A673 (cell line): ENCODE measurements at regions not wholly inside any gene's neighbourhood (a gene's known extent, or its start where the extent isn't known, plus 50 kb on each side); places are given as distances from the start of the nearest gene placed in this dataset.

Experiments used
- BruUV-seq: library from RNA; stranded (reverse); fragments of 400-500 nt; replicated peaks from 2 replicates; lab custom pipeline; 2021; lab: Mats Ljungman, UMichigan
- CTCF ChIA-PET: fragments of 300-600 bp; sonication (Branson Sonifier 250); formaldehyde crosslinking; loops from one replicate; lab custom pipeline; 2022; ENCODE audit warnings: antibody characterized with exemption; lab: Charles Lee
- POLR2A ChIA-PET: fragments of 300-600 bp; sonication (Branson Sonifier 250); formaldehyde crosslinking; loops from one replicate; lab custom pipeline; 2022; ENCODE audit warnings: antibody characterized with exemption; ENCODE audit not compliant: low non-redundant PET; lab: Charles Lee
- DNase-seq: peaks from one replicate; pipeline ENCODE4 v3.0.0-alpha.2; 2015; ENCODE audit warnings: low spot score
- H3K27ac ChIP-seq: fragments of 200-600 bp; sonication (generic); 2 replicates; pipeline ENCODE4 v1.5.1; 2016; ENCODE audit warnings: mixed run types, low read depth, mild to moderate bottlenecking, mixed read lengths, antibody characterized with exemption, low read length; ENCODE audit not compliant: poor library complexity, severe bottlenecking
- H3K27me3 ChIP-seq: fragments of 200-600 bp; sonication (generic); replicated peaks from 2 replicates; pipeline ENCODE4 v1.6.1; 2017; ENCODE audit warnings: mixed run types, low read depth, mild to moderate bottlenecking, mixed read lengths, antibody characterized with exemption, low read length; ENCODE audit not compliant: insufficient read depth, poor library complexity
- H3K36me3 ChIP-seq: fragments of 200-600 bp; sonication (generic); 2 replicates; pipeline ENCODE4 v1.6.1; 2016; ENCODE audit warnings: mixed run types, mild to moderate bottlenecking, mixed read lengths, antibody characterized with exemption, low read length; ENCODE audit not compliant: insufficient read depth, poor library complexity, severe bottlenecking
- H3K4me1 ChIP-seq: fragments of 200-600 bp; sonication (generic); 2 replicates; pipeline ENCODE4 v1.6.1; 2017; ENCODE audit warnings: mixed run types, mild to moderate bottlenecking, mixed read lengths, antibody characterized with exemption, low read length; ENCODE audit not compliant: insufficient read depth, poor library complexity, severe bottlenecking
- H3K4me3 ChIP-seq: fragments of 200-600 bp; sonication (generic); 2 replicates; pipeline ENCODE4 v1.5.1; 2016; ENCODE audit warnings: low read depth, mixed run types, mild to moderate bottlenecking, mixed read lengths, low read length; ENCODE audit not compliant: poor library complexity, severe bottlenecking
- H3K9me3 ChIP-seq: fragments of 200-600 bp; sonication (generic); 2 replicates; pipeline ENCODE4 v1.6.1; 2016; ENCODE audit warnings: mixed run types, low read depth, mild to moderate bottlenecking, mixed read lengths, antibody characterized with exemption, low read length; ENCODE audit not compliant: poor library complexity, severe bottlenecking
- CTCF ChIP-seq: fragments of 300-800, 200-600 bp; sonication (generic); conservative IDR thresholded peaks from 2 replicates; pipeline ENCODE4 v1.5.1; 2017; ENCODE audit warnings: low read depth, mild to moderate bottlenecking, antibody characterized with exemption, low read length, moderate library complexity, mixed read lengths
- EZH2 ChIP-seq: fragments of 200-600 bp; sonication (generic); IDR thresholded peaks from 2 replicates; pipeline ENCODE4 v1.6.1; 2017; ENCODE audit warnings: borderline replicate concordance, low read depth, mild to moderate bottlenecking, mixed read lengths, antibody characterized with exemption, low read length; ENCODE audit not compliant: poor library complexity, severe bottlenecking
- intact Hi-C: fragments of 100-400 bp; cut with micrococcal nuclease; formaldehyde crosslinking; loops from one replicate; pipeline ENCODE4 v1.10.0; 2022; ENCODE audit not compliant: unreplicated experiment

GRCh38 chr12:128178565-128178964, 88.4 kb upstream of the TMEM132C start:
- no TSS peak for BruUV-seq
- TF ChIP-seq CTCF (no peak), EZH2 (no peak)
- Histone ChIP-seq H3K27me3 (no peaks in the 10 kb centered on the region), H3K36me3 (no peaks in the 10 kb centered on the region), H3K4me3 (no peak overlapping the region), H3K27ac (no peak overlapping the region), H3K9me3 (no peaks in the 10 kb centered on the region), H3K4me1 (no peaks in the 10 kb centered on the region)
- intact Hi-C loops = no loop called here
- CTCF ChIA-PET = no interaction called here
- DNase-seq = no peak
- POLR2A ChIA-PET = no interaction called here

DNA sequence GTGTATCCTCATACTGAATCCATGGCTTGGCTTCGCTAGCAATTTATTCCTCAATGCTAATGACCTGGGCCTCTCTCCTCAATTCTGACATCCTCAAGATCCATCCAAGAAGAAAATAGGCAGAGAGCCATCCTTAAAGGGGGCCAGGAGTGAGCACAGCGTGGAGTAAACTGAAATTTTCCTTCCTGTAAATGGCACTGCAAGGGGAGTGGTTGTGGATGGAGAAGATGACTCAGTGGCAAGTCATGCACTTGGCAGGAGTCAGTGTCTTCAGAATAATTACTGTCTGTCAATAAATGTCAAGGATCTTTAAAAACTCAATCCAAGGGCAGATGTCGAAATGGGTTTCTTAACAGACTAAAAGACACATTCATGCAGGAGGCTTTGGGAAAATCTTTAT, 88.0 kb upstream of the TMEM132C start:
- BruUV-seq = no TSS peak
- POLR2A ChIA-PET = no interaction called here
- intact Hi-C loops = no loop called here

DNA sequence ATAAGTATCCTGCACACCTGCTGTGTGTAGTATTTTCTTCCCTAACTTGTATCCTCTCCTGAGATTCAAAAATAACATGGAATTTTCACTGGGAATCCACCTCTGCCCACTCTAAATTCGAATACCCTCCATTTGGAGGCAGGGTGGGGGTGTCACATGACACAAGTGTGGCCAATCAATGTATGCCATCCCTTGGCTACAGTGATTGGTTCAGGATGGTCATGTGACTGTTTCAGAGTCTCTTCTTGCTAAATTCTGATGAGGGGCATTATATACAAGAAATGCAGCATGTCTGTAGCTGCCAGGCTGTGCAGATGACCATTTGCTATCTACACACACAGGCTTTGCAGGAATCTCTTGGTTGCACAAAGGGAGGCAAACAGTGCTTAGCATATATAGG, 86.8 kb upstream of the TMEM132C start:
- TF ChIP-seq EZH2 (no peak), CTCF (no peak)
- Histone ChIP-seq H3K4me1 (no peaks in the 10 kb centered on the region), H3K27ac (no peak overlapping the region), H3K9me3 (no peaks in the 10 kb centered on the region), H3K27me3 (no peaks in the 10 kb centered on the region), H3K4me3 (no peak overlapping the region), H3K36me3 (no peaks in the 10 kb centered on the region)
- no peak for DNase-seq
- intact Hi-C loops = no loop called here
- ChIA-PET CTCF (interaction anchor here (0.6 kb wide), 1 partner anchor 84 kb away, joined by 6 read pairs; no protein-coding TSS in a partner anchor), POLR2A (no interaction called here)
- no TSS peak for BruUV-seq

More for the DNA sequence above, 88.0 kb upstream of the TMEM132C start:
- Histone ChIP-seq H3K27ac (no peak overlapping the region), H3K4me3 (no peak overlapping the region), H3K4me1 (no peaks in the 10 kb centered on the region), H3K36me3 (no peaks in the 10 kb centered on the region), H3K27me3 (no peaks in the 10 kb centered on the region), H3K9me3 (no peaks in the 10 kb centered on the region)
- DNase-seq = no peak
- CTCF ChIA-PET = no interaction called here
- TF ChIP-seq EZH2 = no peak
- TF ChIP-seq CTCF = no peak
